Daoy (cell line): ENCODE measurements at regions not wholly inside any gene's neighbourhood (a gene's known extent, or its start where the extent isn't known, plus 50 kb on each side); places are given as distances from the start of the nearest gene placed in this dataset.
"Not testable (repeated sequence)": the region's sequence is repeated elsewhere in the genome, so short reads cannot be mapped to it uniquely, and the experiment has no call there.

Source experiments
- DNase-seq: peaks from one replicate; pipeline ENCODE4 v3.0.0-alpha.2; 2015; ENCODE audit warnings: low read depth

GRCh38 chrX:55813150-55813549 lies 95.6 kb downstream of the RRAGB start:
- no peak for DNase-seq

- DNase-seq = no peak
Measured at GRCh38 chrX:55815546-55815945, 98.0 kb downstream of the RRAGB start.

GRCh38 chrX:55816023-55816422 lies 98.5 kb downstream of the RRAGB start:
- no peak for DNase-seq

GRCh38 chrX:55818673-55819375 lies 101.3 kb downstream of the RRAGB start:
- DNase-seq = no peak

GRCh38 chrX:55839485-55839884 lies 121.9 kb downstream of the RRAGB start:
- DNase-seq = no peak

GRCh38 chrX:55841962-55842752 lies 124.6 kb downstream of the RRAGB start:
- DNase-seq = no peak

- not testable (repeated sequence) for DNase-seq
Measured at GRCh38 chrX:55866779-55867178, 149.2 kb downstream of the RRAGB start.

- no peak for DNase-seq
Measured at GRCh38 chrX:55867181-55867651, 149.7 kb downstream of the RRAGB start.

GRCh38 chrX:55867708-55868107 lies 150.2 kb downstream of the RRAGB start:
- no peak for DNase-seq

GRCh38 chrX:55874807-55875206 lies 157.3 kb downstream of the RRAGB start:
- no peak for DNase-seq

- not testable (repeated sequence) for DNase-seq
Measured at GRCh38 chrX:55883541-55883940, 166.0 kb downstream of the RRAGB start.

- DNase-seq = peak; percentile 0
Measured at GRCh38 chrX:55907968-55908607, 190.5 kb downstream of the RRAGB start.

GRCh38 chrX:55908661-55909212 lies 191.2 kb downstream of the RRAGB start:
- no peak for DNase-seq

- DNase-seq = no peak
Measured at GRCh38 chrX:55919367-55920221, 202.0 kb downstream of the RRAGB start.

- no peak for DNase-seq
Measured at GRCh38 chrX:55924574-55924973, 207.0 kb downstream of the RRAGB start.

- DNase-seq = not testable (repeated sequence)
Measured at GRCh38 chrX:55928529-55928928, 211.0 kb downstream of the RRAGB start.
